H1 (cell line): ENCODE measurements at regions not wholly inside any gene's neighbourhood (a gene's known extent, or its start where the extent isn't known, plus 50 kb on each side); places are given as distances from the start of the nearest gene placed in this dataset.

Experiments used
- CTCF ChIA-PET: fragments of 300-600 bp; sonication (Branson Sonifier 250); formaldehyde crosslinking; loops from one replicate; lab custom pipeline; 2021; ENCODE audit not compliant: partially characterized antibody; lab: Charles Lee
- POLR2A ChIA-PET: fragments of 300-600 bp; sonication (Branson Sonifier 250); formaldehyde crosslinking; loops from one replicate; lab custom pipeline; 2021; ENCODE audit warnings: inconsistent platforms; ENCODE audit not compliant: partially characterized antibody; lab: Charles Lee
- DNase-seq, 2 experiments: peaks; one replicate each; pipeline versions ENCODE4 v3.0.0 to v3.0.0-alpha.2; 2010 to 2022; ENCODE audit warnings: low spot score in 2 of 2, low read depth in 1 of 2, mixed read lengths in 1 of 2
- FAIRE-seq: peaks from 2 replicates; lab custom pipeline; 2011; peaks lifted over from hg19 to GRCh38; lab: Jason Lieb, UNC
- H2AFZ ChIP-seq: 2 replicates; pipeline ENCODE4 v1.8.1; 2012; ENCODE audit warnings: low read length, inconsistent platforms
- H2AK5ac ChIP-seq: 2 replicates; pipeline ENCODE4 v1.6.1; 2013; ENCODE audit warnings: low read depth, low read length
- H2BK120ac ChIP-seq: replicated peaks from 2 replicates; pipeline ENCODE3; 2013; ENCODE audit warnings: low read depth, low read length, inconsistent platforms
- H2BK12ac ChIP-seq: 2 replicates; pipeline ENCODE4 v1.6.1; 2013; ENCODE audit warnings: low read depth, low read length
- H2BK15ac ChIP-seq: 2 replicates; pipeline ENCODE4 v1.6.1; 2013; ENCODE audit warnings: low read length
- H2BK20ac ChIP-seq: 2 replicates; pipeline ENCODE4 v1.6.1; 2013; ENCODE audit warnings: low read length
- H2BK5ac ChIP-seq: 2 replicates; pipeline ENCODE4 v1.6.1; 2013; ENCODE audit warnings: low read depth, low read length
- H3K14ac ChIP-seq: 2 replicates; pipeline ENCODE4 v1.6.1; 2013; ENCODE audit warnings: inconsistent platforms; ENCODE audit not compliant: insufficient read length
- H3K18ac ChIP-seq: 2 replicates; pipeline ENCODE4 v1.6.1; 2013; ENCODE audit warnings: low read length; ENCODE audit errors: extremely low read depth
- H3K23ac ChIP-seq: 2 replicates; pipeline ENCODE4 v1.6.1; 2013; ENCODE audit warnings: inconsistent platforms; ENCODE audit not compliant: insufficient read length
- H3K23me2 ChIP-seq: 2 replicates; pipeline ENCODE4 v1.6.1; 2013; ENCODE audit warnings: low read depth, low read length
- H3K27ac ChIP-seq: 2 replicates; pipeline ENCODE4 v1.6.1; 2011; ENCODE audit warnings: low read depth, low read length, inconsistent platforms
- H3K27me3 ChIP-seq, 4 experiments: replicated peaks in 1 of 4; 1 replicate in 1 of 4; 2 replicates in 3 of 4; pipeline versions ENCODE4 v1.6.1 to v1.8.1; 2011 to 2013; ENCODE audit warnings: low read length in 3 of 4, mild to moderate bottlenecking in 3 of 4, inconsistent platforms in 2 of 4, mixed read lengths in 2 of 4, moderate library complexity in 1 of 4; ENCODE audit not compliant: control insufficient read depth in 3 of 4, insufficient read depth in 3 of 4; ENCODE audit errors: extremely low read depth in 1 of 4
- H3K36me3 ChIP-seq, 4 experiments: 2 replicates each; pipeline versions ENCODE4 v1.6.1 to v1.8.1; 2011 to 2013; ENCODE audit warnings: mild to moderate bottlenecking in 4 of 4, low read length in 3 of 4, moderate library complexity in 2 of 4, control low read depth in 1 of 4, inconsistent platforms in 1 of 4; ENCODE audit not compliant: insufficient read depth in 4 of 4, control insufficient read depth in 2 of 4
- H3K4ac ChIP-seq: replicated peaks from 2 replicates; pipeline ENCODE3; 2013; ENCODE audit warnings: low read length, low read depth, mixed read lengths, inconsistent platforms; ENCODE audit not compliant: insufficient read length
- H3K4me1 ChIP-seq, 4 experiments: replicated peaks in 1 of 4; 1 replicate in 1 of 4; 2 replicates in 3 of 4; pipeline versions ENCODE4 v1.6.1 to v1.8.1; 2011 to 2013; ENCODE audit warnings: low read length in 3 of 4, inconsistent platforms in 2 of 4, mixed read lengths in 1 of 4; ENCODE audit not compliant: insufficient read depth in 4 of 4, control insufficient read depth in 3 of 4
- H3K4me2 ChIP-seq, 2 experiments: 2 replicates each; pipeline versions ENCODE4 v1.6.1 to v1.8.1; 2011 to 2013; ENCODE audit warnings: low read depth in 2 of 2, low read length in 2 of 2, control low read depth in 1 of 2, inconsistent platforms in 1 of 2, mild to moderate bottlenecking in 1 of 2; ENCODE audit not compliant: insufficient read depth in 1 of 2
- H3K4me3 ChIP-seq, 4 experiments: fragments of 200-600, 300-600 bp in 1 of 4; sonication (generic), shearing (Covaris generic), sonication (Bioruptor Twin) in 1 of 4; 2 replicates each; pipeline versions ENCODE4 v1.5.1 to v1.8.1; 2011 to 2016; ENCODE audit warnings: low read length in 4 of 4, low read depth in 3 of 4, control low read depth in 2 of 4, inconsistent platforms in 2 of 4, mild to moderate bottlenecking in 2 of 4, mixed read lengths in 1 of 4, moderate library complexity in 1 of 4; ENCODE audit not compliant: insufficient read depth in 2 of 4; ENCODE audit errors: extremely low read depth in 1 of 4
- H3K56ac ChIP-seq: replicated peaks from 2 replicates; pipeline ENCODE3; 2013; ENCODE audit warnings: low read depth, mild to moderate bottlenecking, mixed read lengths, low read length, inconsistent platforms; ENCODE audit not compliant: insufficient read length
- H3K79me1 ChIP-seq: 2 replicates; pipeline ENCODE4 v1.6.1; 2013; ENCODE audit warnings: low read depth, low read length, control low read depth
- H3K79me2 ChIP-seq, 2 experiments: 2 replicates each; pipeline versions ENCODE4 v1.6.1 to v1.8.1; 2012 to 2013; ENCODE audit warnings: low read length in 2 of 2, mild to moderate bottlenecking in 2 of 2, inconsistent platforms in 1 of 2; ENCODE audit not compliant: insufficient read depth in 2 of 2, control insufficient read depth in 1 of 2
- H3K9ac ChIP-seq, 4 experiments: replicated peaks in 1 of 4; 1 replicate in 1 of 4; 2 replicates in 3 of 4; pipeline versions ENCODE4 v1.6.1 to v1.8.1; 2011 to 2013; ENCODE audit warnings: low read depth in 3 of 4, low read length in 3 of 4, control low read depth in 2 of 4, mild to moderate bottlenecking in 2 of 4, moderate library complexity in 2 of 4, inconsistent platforms in 1 of 4; ENCODE audit errors: extremely low read depth in 1 of 4
- H3K9me3 ChIP-seq, 2 experiments: 2 replicates each; pipeline versions ENCODE4 v1.6.1 to v1.8.1; 2012 to 2013; ENCODE audit warnings: mild to moderate bottlenecking in 2 of 2, moderate library complexity in 2 of 2, control low read depth in 1 of 2, inconsistent platforms in 1 of 2, low read depth in 1 of 2, low read length in 1 of 2, mixed read lengths in 1 of 2; ENCODE audit not compliant: insufficient read depth in 2 of 2
- H4K20me1 ChIP-seq, 2 experiments: replicated peaks in 1 of 2; 2 replicates each; pipeline versions ENCODE3 to v1.8.1; 2011 to 2013; ENCODE audit warnings: inconsistent platforms in 2 of 2, low read length in 2 of 2, mild to moderate bottlenecking in 1 of 2; ENCODE audit not compliant: insufficient read depth in 2 of 2, control insufficient read depth in 1 of 2
- H4K5ac ChIP-seq: 2 replicates; pipeline ENCODE4 v1.6.1; 2013; ENCODE audit warnings: low read length, low read depth, mixed read lengths, inconsistent platforms; ENCODE audit not compliant: insufficient read length
- H4K8ac ChIP-seq: 2 replicates; pipeline ENCODE4 v1.8.0; 2013; ENCODE audit warnings: mild to moderate bottlenecking, moderate library complexity, low read length, inconsistent platforms; ENCODE audit not compliant: insufficient read depth; ENCODE audit errors: extremely low read depth
- H4K91ac ChIP-seq: replicated peaks from 2 replicates; pipeline ENCODE3; 2013; ENCODE audit warnings: low read length, mixed read lengths, inconsistent platforms; ENCODE audit not compliant: insufficient read length
- ATF3 ChIP-seq: IDR thresholded peaks from 2 replicates; pipeline ENCODE4 v1.6.1; 2011; ENCODE audit warnings: low read depth, mild to moderate bottlenecking, low read length; ENCODE audit not compliant: insufficient read depth
- CHD1 ChIP-seq: IDR thresholded peaks from 2 replicates; pipeline ENCODE4 v1.6.1; 2012; ENCODE audit warnings: low read depth, low read length, improper control_type of control experiment
- CREB1 ChIP-seq: IDR thresholded peaks from 2 replicates; pipeline ENCODE4 v1.6.1; 2012; ENCODE audit warnings: inconsistent platforms
- EGR1 ChIP-seq: IDR thresholded peaks from 2 replicates; pipeline ENCODE4 v1.6.1; 2011; ENCODE audit warnings: low read depth, low read length, borderline replicate concordance
- EP300 ChIP-seq, 2 experiments: IDR thresholded peaks; 1 replicate in 1 of 2; 2 replicates in 1 of 2; pipeline ENCODE4 v1.6.1; 2011 to 2012; ENCODE audit warnings: low read depth in 2 of 2, low read length in 2 of 2, mild to moderate bottlenecking in 2 of 2, borderline replicate concordance in 1 of 2, inconsistent platforms in 1 of 2, moderate library complexity in 1 of 2
- HDAC6 ChIP-seq: IDR thresholded peaks from one replicate; pipeline ENCODE4 v1.7.1; 2012; ENCODE audit warnings: low read depth, mild to moderate bottlenecking, inconsistent platforms, low read length, moderate library complexity
- JUN ChIP-seq: IDR thresholded peaks from 2 replicates; pipeline ENCODE4 v1.6.1; 2011; ENCODE audit warnings: low read depth, mild to moderate bottlenecking, improper control_type of control experiment, low read length
- JUND ChIP-seq: IDR thresholded peaks from 2 replicates; pipeline ENCODE4 v1.6.1; 2011; ENCODE audit warnings: mild to moderate bottlenecking, improper control_type of control experiment, low read length
- POLR2AphosphoS5 ChIP-seq: IDR thresholded peaks from 2 replicates; pipeline ENCODE4 v1.6.1; 2011; ENCODE audit warnings: low read depth, low read length
- RBBP5 ChIP-seq: IDR thresholded peaks from 2 replicates; pipeline ENCODE4 v1.7.1; 2012; ENCODE audit warnings: low read depth, mild to moderate bottlenecking, inconsistent platforms, low read length, moderate library complexity, borderline replicate concordance
- RFX5 ChIP-seq: IDR thresholded peaks from 2 replicates; pipeline ENCODE4 v1.6.1; 2011; ENCODE audit warnings: low read depth, low read length, improper control_type of control experiment, borderline replicate concordance
- SAP30 ChIP-seq: fragments of 300-600 bp; sonication (generic); IDR thresholded peaks from 2 replicates; pipeline ENCODE4 v1.7.1; 2012; ENCODE audit warnings: low read length, moderate library complexity, mild to moderate bottlenecking, inconsistent platforms; ENCODE audit not compliant: insufficient read depth, insufficient replicate concordance
- SP1 ChIP-seq: IDR thresholded peaks from 2 replicates; pipeline ENCODE4 v1.6.1; 2011; ENCODE audit warnings: low read depth, low read length
- TEAD4 ChIP-seq: IDR thresholded peaks from 2 replicates; pipeline ENCODE4 v1.6.1; 2012; ENCODE audit warnings: low read depth, low read length, inconsistent platforms, mixed read lengths
- YY1 ChIP-seq: IDR thresholded peaks from 2 replicates; pipeline ENCODE4 v1.6.1; 2011; ENCODE audit warnings: low read depth, mild to moderate bottlenecking, low read length
- WGBS, 2 experiments: shearing (Covaris generic) in 1 of 2; methylation state at CpG; one replicate each; pipeline versions ENCODE4 v1.1.6 to v1.1.7; 2013 to 2015; ENCODE audit warnings: low lambda C conversion rate in 2 of 2, mixed read lengths in 2 of 2, inconsistent platforms in 1 of 2, low coverage in 1 of 2, missing lambda C conversion rate in 1 of 2; ENCODE audit not compliant: insufficient replicate concordance in 2 of 2, insufficient coverage in 1 of 2, insufficient read length in 1 of 2; ENCODE audit errors: extremely low coverage in 1 of 2, missing lambda C conversion rate in 1 of 2; 5-methylcytosine and 5-hydroxymethylcytosine counted together

DNA sequence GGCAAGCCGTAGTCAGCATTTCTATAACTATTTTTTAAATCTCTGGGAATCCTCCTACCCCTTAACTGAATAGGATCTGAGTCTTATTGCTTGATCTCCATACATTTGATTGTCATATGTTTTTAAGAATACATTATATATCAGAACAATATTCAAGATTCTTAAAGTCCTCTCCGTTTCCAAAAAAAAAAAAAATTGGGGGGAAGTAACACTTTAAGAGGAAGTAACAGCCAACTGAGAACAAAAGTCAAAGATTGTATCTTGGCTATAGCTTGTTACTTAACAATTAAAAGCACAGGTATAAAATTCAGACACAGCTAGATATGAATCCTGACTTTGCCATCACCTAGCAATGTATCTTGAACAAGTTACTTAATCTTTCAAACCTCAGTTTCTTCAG, 169.9 kb upstream of the ADO start:
- Histone ChIP-seq H3K56ac (no peak overlapping the region), H3K36me3 (no peaks in the 10 kb centered on the region)
- no peak for TF ChIP-seq JUN
- TF ChIP-seq SP1: no peak
- TF ChIP-seq YY1: no peak
- TF ChIP-seq JUND: no peak
- TF ChIP-seq RBBP5: no peak
- no peak for TF ChIP-seq CREB1
- TF ChIP-seq HDAC6: no peak
- no peak for TF ChIP-seq POLR2AphosphoS5
- TF ChIP-seq EP300 (IDR thresholded peaks at IDR 0.05; ENCODE audit: borderline replicate concordance in 1 of 2, low read depth in 2 of 2, low read length in 2 of 2): no peak
- TF ChIP-seq CHD1: no peak
- no peak for TF ChIP-seq ATF3
- TF ChIP-seq TEAD4: no peak
- no peak for TF ChIP-seq SAP30
- TF ChIP-seq RFX5: no peak
- TF ChIP-seq EGR1: no peak

More for the DNA sequence above, 169.9 kb upstream of the ADO start:
- Histone ChIP-seq H3K14ac (no peak overlapping the region), H4K5ac (no peak overlapping the region), H4K8ac (no peak overlapping the region), H2AFZ (no peak overlapping the region), H2BK120ac (no peak overlapping the region), H2BK5ac (no peak overlapping the region), H3K79me1 (no peaks in the 10 kb centered on the region), H3K9me3 (no peaks in the 10 kb centered on the region), H3K23me2 (no peaks in the 10 kb centered on the region), H3K27me3 (no peaks in the 10 kb centered on the region), H3K4me1 (no peaks in the 10 kb centered on the region), H3K18ac (no peak overlapping the region), H2AK5ac (no peak overlapping the region), H3K4me3 (no peak overlapping the region), H3K4me2 (no peak overlapping the region), H2BK12ac (no peak overlapping the region), H3K27ac (no peak overlapping the region), H3K23ac (no peak overlapping the region), H4K20me1 (no peaks in the 10 kb centered on the region), H3K9ac (no peak overlapping the region), H2BK20ac (no peak overlapping the region), H3K79me2 (no peaks in the 10 kb centered on the region), H3K4ac (no peak overlapping the region), H4K91ac (no peak overlapping the region), H2BK15ac (no peak overlapping the region)
- 85% methylated on average over 2 of the region's 2 CpGs; no CpG with 5 or more reads in 1 of the 2 experiments for WGBS, 2 experiments
- POLR2A ChIA-PET: interaction anchor here (0.6 kb wide), 1 partner anchor 24 kb away, joined by 3 read pairs; no protein-coding TSS in a partner anchor
- CTCF ChIA-PET: interaction anchor here (0.7 to 1.5 kb wide), 3 partner anchors 11 to 125 kb away, joined by 3 to 4 read pairs (median 4); no protein-coding TSS in a partner anchor
- FAIRE-seq: no peak
- DNase-seq: no peak
